ENCODE measurements at regions not wholly inside any gene's neighbourhood (a gene's known extent, or its start where the extent isn't known, plus 50 kb on each side); places are given as distances from the start of the nearest gene placed in this dataset.

DNA sequence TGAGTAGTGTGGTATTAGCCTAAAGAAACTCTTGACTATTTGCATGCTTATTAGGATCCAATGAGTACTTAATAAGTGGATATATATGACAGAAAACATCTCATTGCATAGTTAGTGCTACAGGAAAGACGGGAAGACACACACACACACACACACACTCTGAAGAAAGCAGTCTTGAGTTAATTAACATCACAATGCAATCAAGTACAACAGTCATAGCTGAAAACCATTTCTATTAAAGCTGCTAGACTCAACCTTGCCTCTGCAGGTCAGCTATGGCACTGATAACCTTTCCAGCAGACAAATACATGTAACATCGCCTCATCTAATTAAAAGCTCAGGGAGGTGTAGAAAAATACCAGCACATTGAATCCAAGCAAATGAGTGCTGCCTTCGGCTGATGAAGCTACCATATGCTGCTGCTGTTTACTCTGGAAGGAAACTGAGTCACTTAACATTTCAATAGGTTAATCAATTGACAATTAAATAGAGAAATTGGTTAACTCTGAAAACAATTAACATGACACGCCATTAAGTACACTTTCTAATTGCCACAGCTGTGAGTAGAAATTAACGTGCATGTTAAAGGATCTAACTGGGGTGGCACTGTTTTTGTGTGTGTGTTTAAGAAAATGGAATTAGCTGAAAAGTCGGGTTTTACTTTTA is 93.2 kb upstream of the OTX2 start:
- H3K27ac ChIP-seq (ENCODE audit: low read depth in 1 of 2, low read length in 2 of 2), result no peak overlapping the region
- TF ChIP-seq CTCF (IDR thresholded peaks at IDR 0.05), result no peak
- H3K4me3 Mint-ChIP-seq, result no peak overlapping the region
- no peak overlapping the region for H3K27ac Mint-ChIP-seq
- POLR2A ChIA-PET, result no interaction called here
- H3K27me3 Mint-ChIP-seq, result peaks cover 12% of the 10 kb centered on the region
- H3K36me3 Mint-ChIP-seq (ENCODE audit: low read depth), result no peaks in the 10 kb centered on the region
- no peaks in the 10 kb centered on the region for H3K9me3 Mint-ChIP-seq
- H3K36me3 ChIP-seq (ENCODE audit: insufficient read depth, low read length), result no peaks in the 10 kb centered on the region
- CTCF ChIA-PET, result no interaction called here
- no peak for ATAC-seq (ENCODE audit: poor library complexity)
- H3K4me3 ChIP-seq (ENCODE audit: low read length), result no peak overlapping the region
- no peaks in the 10 kb centered on the region for H3K9me3 ChIP-seq (ENCODE audit: control insufficient read depth in 1 of 2, insufficient read depth in 1 of 2, low read length in 2 of 2)
- no peaks in the 10 kb centered on the region for H3K4me1 Mint-ChIP-seq (ENCODE audit: low read depth)
- intact Hi-C loops (cut with DNase I, micrococcal nuclease), result no loop called here
- H3K27me3 ChIP-seq (ENCODE audit: control insufficient read depth in 1 of 2, insufficient read depth in 2 of 2, low read length in 2 of 2), result no peaks in the 10 kb centered on the region
- DNase-seq, result no peak
- no peaks in the 10 kb centered on the region for H3K4me1 ChIP-seq (ENCODE audit: insufficient read depth, low read length)

- ATAC-seq (ENCODE audit: poor library complexity) (no peak), DNase-seq (no peak)
- Histone ChIP-seq H3K4me3 (ENCODE audit: low read length) (no peak overlapping the region), H3K27ac (ENCODE audit: low read depth in 1 of 2, low read length in 2 of 2) (no peak overlapping the region), H3K36me3 (ENCODE audit: insufficient read depth, low read length) (no peaks in the 10 kb centered on the region), H3K4me1 (ENCODE audit: insufficient read depth, low read length) (no peaks in the 10 kb centered on the region), H3K9me3 (ENCODE audit: control insufficient read depth in 1 of 2, insufficient read depth in 1 of 2, low read length in 2 of 2) (peaks cover 0 to 1% of the 10 kb centered on the region in 2 experiments), H3K27me3 (ENCODE audit: control insufficient read depth in 1 of 2, insufficient read depth in 2 of 2, low read length in 2 of 2) (no peaks in the 10 kb centered on the region)
- H3K9me3 Mint-ChIP-seq, result no peaks in the 10 kb centered on the region
- no peaks in the 10 kb centered on the region for H3K36me3 Mint-ChIP-seq (ENCODE audit: low read depth)
- TF ChIP-seq CTCF (IDR thresholded peaks at IDR 0.05), result no peak
- H3K4me3 Mint-ChIP-seq, result no peak overlapping the region
- POLR2A ChIA-PET, result no interaction called here
- H3K4me1 Mint-ChIP-seq (ENCODE audit: low read depth), result no peaks in the 10 kb centered on the region
- CTCF ChIA-PET, result no interaction called here
- intact Hi-C loops (cut with DNase I, micrococcal nuclease), result no loop called here
- no peak overlapping the region for H3K27ac Mint-ChIP-seq
- peaks cover 22% of the 10 kb centered on the region for H3K27me3 Mint-ChIP-seq
Observed at GRCh38 chr14:56902385-56902784, 92.1 kb upstream of the OTX2 start.

- Histone ChIP-seq H3K9me3 (ENCODE audit: control insufficient read depth in 1 of 2, insufficient read depth in 1 of 2, low read length in 2 of 2) (peaks cover 0 to 3% of the 10 kb centered on the region in 2 experiments), H3K36me3 (ENCODE audit: insufficient read depth, low read length) (no peaks in the 10 kb centered on the region), H3K4me3 (ENCODE audit: low read length) (no peak overlapping the region), H3K4me1 (ENCODE audit: insufficient read depth, low read length) (no peaks in the 10 kb centered on the region), H3K27me3 (ENCODE audit: control insufficient read depth in 1 of 2, insufficient read depth in 2 of 2, low read length in 2 of 2) (peaks cover 0 to 4% of the 10 kb centered on the region in 2 experiments), H3K27ac (ENCODE audit: low read depth in 1 of 2, low read length in 2 of 2) (no peak overlapping the region)
- Mint-ChIP-seq H3K27me3 (peaks cover 36% of the 10 kb centered on the region), H3K4me3 (no peak overlapping the region), H3K4me1 (ENCODE audit: low read depth) (no peaks in the 10 kb centered on the region), H3K36me3 (ENCODE audit: low read depth) (no peaks in the 10 kb centered on the region), H3K27ac (no peak overlapping the region), H3K9me3 (no peaks in the 10 kb centered on the region)
- ChIA-PET CTCF (no interaction called here), POLR2A (no interaction called here)
- no peak for ATAC-seq (ENCODE audit: poor library complexity)
- intact Hi-C loops (cut with DNase I, micrococcal nuclease), result no loop called here
- DNase-seq, result no peak
- TF ChIP-seq CTCF (IDR thresholded peaks at IDR 0.05), result no peak
Observed at GRCh38 chr14:56900726-56901125, 90.4 kb upstream of the OTX2 start.

Data from CD4-positive, alpha-beta T cell (primary cell).